SK-N-SH treated with all-trans-retinoic acid at 6 μM for 48 hours (cell line): ENCODE measurements at regions not wholly inside any gene's neighbourhood (a gene's known extent, or its start where the extent isn't known, plus 50 kb on each side); places are given as distances from the start of the nearest gene placed in this dataset.

ENCODE experiments used
- ATAC-seq: fragments of 200-7000 bp; cut with Tn5 transposase; 3 replicates; pipeline ENCODE4 v1.9.1; 2020; ENCODE audit warnings: mild to moderate bottlenecking, moderate library complexity
- ARNTL ChIP-seq: fragments of 450-650 bp; formaldehyde crosslinking; IDR thresholded peaks from 2 replicates; pipeline ENCODE4 v1.5.0; 2020; ENCODE audit warnings: low read depth, mild to moderate bottlenecking, moderate library complexity, borderline replicate concordance
- BACH2 ChIP-seq: fragments of 250-450 bp; sonication (Bioruptor Pico); IDR thresholded peaks from 2 replicates; pipeline ENCODE4 v1.9.0; 2021; ENCODE audit warnings: mild to moderate bottlenecking, borderline replicate concordance
- CSDC2 ChIP-seq: fragments of 250-450 bp; sonication (Bioruptor Pico); IDR thresholded peaks from 2 replicates; pipeline ENCODE4 v1.5.0; 2020; ENCODE audit warnings: mild to moderate bottlenecking, moderate library complexity
- ESRRG ChIP-seq: fragments of 250-450 bp; sonication (Bioruptor Pico); IDR thresholded peaks from 2 replicates; pipeline ENCODE4 v1.6.1; 2021; ENCODE audit warnings: mild to moderate bottlenecking
- GLIS3 ChIP-seq: fragments of 250-450 bp; sonication (Bioruptor Pico); IDR thresholded peaks from 2 replicates; pipeline ENCODE4 v1.5.0; 2020; ENCODE audit warnings: mild to moderate bottlenecking, moderate library complexity
- ISL1 ChIP-seq: fragments of 250-450 bp; sonication (Bioruptor Pico); IDR thresholded peaks from 2 replicates; pipeline ENCODE4 v2.1.2; 2022; ENCODE audit warnings: mild to moderate bottlenecking, moderate library complexity
- OSR1 ChIP-seq: fragments of 250-450 bp; sonication (Bioruptor Pico); IDR thresholded peaks from 2 replicates; pipeline ENCODE4 v1.8.0; 2022; ENCODE audit warnings: moderate library complexity, mild to moderate bottlenecking, inconsistent platforms
- PPARA ChIP-seq: fragments of 250-450 bp; sonication (Bioruptor Pico); IDR thresholded peaks from 2 replicates; pipeline ENCODE4 v1.5.0; 2020; ENCODE audit warnings: mild to moderate bottlenecking, borderline replicate concordance
- RARB ChIP-seq: fragments of 250-450 bp; sonication (Bioruptor Pico); IDR thresholded peaks from 2 replicates; pipeline ENCODE4 v1.8.0; 2021; ENCODE audit warnings: mild to moderate bottlenecking, moderate library complexity
- SNAI2 ChIP-seq: fragments of 250-450 bp; sonication (Bioruptor Pico); IDR thresholded peaks from 2 replicates; pipeline ENCODE4 v1.5.0; 2020; ENCODE audit warnings: mild to moderate bottlenecking, moderate library complexity
- TCF4 ChIP-seq: fragments of 250-450 bp; sonication (Bioruptor Pico); IDR thresholded peaks from 2 replicates; pipeline ENCODE4 v1.8.0; 2021; ENCODE audit warnings: mild to moderate bottlenecking, moderate library complexity, borderline replicate concordance
- TOX ChIP-seq: fragments of 250-450 bp; sonication (Bioruptor Pico); IDR thresholded peaks from 2 replicates; pipeline ENCODE4 v1.8.0; 2021; ENCODE audit warnings: mild to moderate bottlenecking, moderate library complexity, borderline replicate concordance
- ZC3H10 ChIP-seq: fragments of 250-450 bp; sonication (Bioruptor Pico); IDR thresholded peaks from 2 replicates; pipeline ENCODE4 v1.5.1; 2021; ENCODE audit warnings: mild to moderate bottlenecking, moderate library complexity
- ZFP3 ChIP-seq: fragments of 250-450 bp; sonication (Bioruptor Pico); IDR thresholded peaks from 2 replicates; pipeline ENCODE4 v1.5.0; 2020; ENCODE audit warnings: mild to moderate bottlenecking, moderate library complexity
- ZFP30 ChIP-seq: fragments of 450-650 bp; formaldehyde crosslinking; IDR thresholded peaks from 2 replicates; pipeline ENCODE4 v1.5.0; 2022; ENCODE audit warnings: mild to moderate bottlenecking, moderate library complexity
- ZNF565 ChIP-seq: fragments of 450-650 bp; formaldehyde crosslinking; conservative IDR thresholded peaks from 2 replicates; pipeline ENCODE4 v1.5.0; 2020; ENCODE audit warnings: low read depth, mild to moderate bottlenecking, moderate library complexity
- ZNF8 ChIP-seq: fragments of 450-650 bp; formaldehyde crosslinking; IDR thresholded peaks from 2 replicates; pipeline ENCODE4 v1.5.0; 2020; ENCODE audit warnings: mild to moderate bottlenecking, moderate library complexity
- TF ChIP-seq, protein P1 (sequence below): fragments of 250-450 bp; sonication (Bioruptor Pico); IDR thresholded peaks from 2 replicates; pipeline ENCODE4 v1.5.1; 2020; ENCODE audit warnings: low read depth, mild to moderate bottlenecking, moderate library complexity
- TF ChIP-seq, protein P2 (sequence below): fragments of 250-450 bp; sonication (Bioruptor Pico); IDR thresholded peaks from 2 replicates; pipeline ENCODE4 v1.5.1; 2021; ENCODE audit warnings: mild to moderate bottlenecking, moderate library complexity
- TF ChIP-seq, protein P3 (sequence below): fragments of 250-450 bp; sonication (Bioruptor Pico); IDR thresholded peaks from 2 replicates; pipeline ENCODE4 v1.8.0; 2020; ENCODE audit warnings: mild to moderate bottlenecking, moderate library complexity, borderline replicate concordance
- TF ChIP-seq, protein P4 (sequence below): fragments of 250-450 bp; sonication (Bioruptor Pico); IDR thresholded peaks from 2 replicates; pipeline ENCODE4 v1.5.0; 2020; ENCODE audit warnings: mild to moderate bottlenecking, moderate library complexity
- TF ChIP-seq, protein P5 (sequence below): fragments of 250-450 bp; sonication (Bioruptor Pico); IDR thresholded peaks from 2 replicates; pipeline ENCODE4 v1.8.0; 2021; ENCODE audit warnings: low read depth, mild to moderate bottlenecking, moderate library complexity, borderline replicate concordance

DNA sequence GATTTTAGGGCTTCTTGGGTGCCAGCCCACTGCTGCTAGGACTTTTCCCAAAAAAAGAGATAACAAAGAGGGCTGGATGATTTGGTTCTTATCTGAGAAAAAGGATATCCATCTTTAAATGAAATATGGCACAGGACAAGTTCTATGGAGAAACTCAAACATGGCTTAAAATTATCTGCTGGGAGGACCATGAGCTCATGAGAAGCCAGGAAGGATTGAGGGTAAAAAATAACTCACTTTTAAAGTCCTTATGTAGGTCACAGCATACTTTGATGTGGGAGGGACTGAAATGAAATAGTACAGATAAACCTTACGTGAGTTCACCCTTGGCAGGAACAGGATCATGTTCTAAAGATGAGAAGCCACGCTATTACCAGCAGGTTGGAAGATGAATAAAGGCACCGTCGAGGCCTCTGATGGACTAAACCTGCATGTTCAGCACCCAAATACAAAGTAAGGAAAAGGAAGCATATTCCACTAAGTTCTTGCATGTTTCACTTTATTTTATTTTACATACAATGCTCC, 369.2 kb upstream of the KLF6 start:
- TF ChIP-seq ESRRG (CRISPR knock-in tag) (no peak), GLIS3 (CRISPR knock-in tag) (no peak), OSR1 (CRISPR knock-in tag) (no peak), ZFP30 (CRISPR knock-in tag) (no peak), SNAI2 (CRISPR knock-in tag) (no peak), TOX (CRISPR knock-in tag) (no peak), ISL1 (CRISPR knock-in tag) (no peak), ZNF8 (no peak)
- TF ChIP-seq, protein P1, sequence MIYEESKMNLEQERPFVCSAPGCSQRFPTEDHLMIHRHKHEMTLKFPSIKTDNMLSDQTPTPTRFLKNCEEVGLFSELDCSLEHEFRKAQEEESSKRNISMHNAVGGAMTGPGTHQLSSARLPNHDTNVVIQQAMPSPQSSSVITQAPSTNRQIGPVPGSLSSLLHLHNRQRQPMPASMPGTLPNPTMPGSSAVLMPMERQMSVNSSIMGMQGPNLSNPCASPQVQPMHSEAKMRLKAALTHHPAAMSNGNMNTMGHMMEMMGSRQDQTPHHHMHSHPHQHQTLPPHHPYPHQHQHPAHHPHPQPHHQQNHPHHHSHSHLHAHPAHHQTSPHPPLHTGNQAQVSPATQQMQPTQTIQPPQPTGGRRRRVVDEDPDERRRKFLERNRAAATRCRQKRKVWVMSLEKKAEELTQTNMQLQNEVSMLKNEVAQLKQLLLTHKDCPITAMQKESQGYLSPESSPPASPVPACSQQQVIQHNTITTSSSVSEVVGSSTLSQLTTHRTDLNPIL (CRISPR knock-in tag) = no peak
- TF ChIP-seq, protein P2, sequence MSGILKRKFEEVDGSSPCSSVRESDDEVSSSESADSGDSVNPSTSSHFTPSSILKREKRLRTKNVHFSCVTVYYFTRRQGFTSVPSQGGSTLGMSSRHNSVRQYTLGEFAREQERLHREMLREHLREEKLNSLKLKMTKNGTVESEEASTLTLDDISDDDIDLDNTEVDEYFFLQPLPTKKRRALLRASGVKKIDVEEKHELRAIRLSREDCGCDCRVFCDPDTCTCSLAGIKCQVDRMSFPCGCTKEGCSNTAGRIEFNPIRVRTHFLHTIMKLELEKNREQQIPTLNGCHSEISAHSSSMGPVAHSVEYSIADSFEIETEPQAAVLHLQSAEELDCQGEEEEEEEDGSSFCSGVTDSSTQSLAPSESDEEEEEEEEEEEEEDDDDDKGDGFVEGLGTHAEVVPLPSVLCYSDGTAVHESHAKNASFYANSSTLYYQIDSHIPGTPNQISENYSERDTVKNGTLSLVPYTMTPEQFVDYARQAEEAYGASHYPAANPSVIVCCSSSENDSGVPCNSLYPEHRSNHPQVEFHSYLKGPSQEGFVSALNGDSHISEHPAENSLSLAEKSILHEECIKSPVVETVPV (CRISPR knock-in tag) = no peak
- TF ChIP-seq, protein P3, sequence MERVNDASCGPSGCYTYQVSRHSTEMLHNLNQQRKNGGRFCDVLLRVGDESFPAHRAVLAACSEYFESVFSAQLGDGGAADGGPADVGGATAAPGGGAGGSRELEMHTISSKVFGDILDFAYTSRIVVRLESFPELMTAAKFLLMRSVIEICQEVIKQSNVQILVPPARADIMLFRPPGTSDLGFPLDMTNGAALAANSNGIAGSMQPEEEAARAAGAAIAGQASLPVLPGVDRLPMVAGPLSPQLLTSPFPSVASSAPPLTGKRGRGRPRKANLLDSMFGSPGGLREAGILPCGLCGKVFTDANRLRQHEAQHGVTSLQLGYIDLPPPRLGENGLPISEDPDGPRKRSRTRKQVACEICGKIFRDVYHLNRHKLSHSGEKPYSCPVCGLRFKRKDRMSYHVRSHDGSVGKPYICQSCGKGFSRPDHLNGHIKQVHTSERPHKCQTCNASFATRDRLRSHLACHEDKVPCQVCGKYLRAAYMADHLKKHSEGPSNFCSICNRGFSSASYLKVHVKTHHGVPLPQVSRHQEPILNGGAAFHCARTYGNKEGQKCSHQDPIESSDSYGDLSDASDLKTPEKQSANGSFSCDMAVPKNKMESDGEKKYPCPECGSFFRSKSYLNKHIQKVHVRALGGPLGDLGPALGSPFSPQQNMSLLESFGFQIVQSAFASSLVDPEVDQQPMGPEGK = no peak
- TF ChIP-seq, protein P4, sequence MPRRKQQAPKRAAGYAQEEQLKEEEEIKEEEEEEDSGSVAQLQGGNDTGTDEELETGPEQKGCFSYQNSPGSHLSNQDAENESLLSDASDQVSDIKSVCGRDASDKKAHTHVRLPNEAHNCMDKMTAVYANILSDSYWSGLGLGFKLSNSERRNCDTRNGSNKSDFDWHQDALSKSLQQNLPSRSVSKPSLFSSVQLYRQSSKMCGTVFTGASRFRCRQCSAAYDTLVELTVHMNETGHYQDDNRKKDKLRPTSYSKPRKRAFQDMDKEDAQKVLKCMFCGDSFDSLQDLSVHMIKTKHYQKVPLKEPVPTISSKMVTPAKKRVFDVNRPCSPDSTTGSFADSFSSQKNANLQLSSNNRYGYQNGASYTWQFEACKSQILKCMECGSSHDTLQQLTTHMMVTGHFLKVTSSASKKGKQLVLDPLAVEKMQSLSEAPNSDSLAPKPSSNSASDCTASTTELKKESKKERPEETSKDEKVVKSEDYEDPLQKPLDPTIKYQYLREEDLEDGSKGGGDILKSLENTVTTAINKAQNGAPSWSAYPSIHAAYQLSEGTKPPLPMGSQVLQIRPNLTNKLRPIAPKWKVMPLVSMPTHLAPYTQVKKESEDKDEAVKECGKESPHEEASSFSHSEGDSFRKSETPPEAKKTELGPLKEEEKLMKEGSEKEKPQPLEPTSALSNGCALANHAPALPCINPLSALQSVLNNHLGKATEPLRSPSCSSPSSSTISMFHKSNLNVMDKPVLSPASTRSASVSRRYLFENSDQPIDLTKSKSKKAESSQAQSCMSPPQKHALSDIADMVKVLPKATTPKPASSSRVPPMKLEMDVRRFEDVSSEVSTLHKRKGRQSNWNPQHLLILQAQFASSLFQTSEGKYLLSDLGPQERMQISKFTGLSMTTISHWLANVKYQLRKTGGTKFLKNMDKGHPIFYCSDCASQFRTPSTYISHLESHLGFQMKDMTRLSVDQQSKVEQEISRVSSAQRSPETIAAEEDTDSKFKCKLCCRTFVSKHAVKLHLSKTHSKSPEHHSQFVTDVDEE (CRISPR knock-in tag) = no peak
- TF ChIP-seq, all 23 proteins: peak for 0
- no peak for ATAC-seq

DNA sequence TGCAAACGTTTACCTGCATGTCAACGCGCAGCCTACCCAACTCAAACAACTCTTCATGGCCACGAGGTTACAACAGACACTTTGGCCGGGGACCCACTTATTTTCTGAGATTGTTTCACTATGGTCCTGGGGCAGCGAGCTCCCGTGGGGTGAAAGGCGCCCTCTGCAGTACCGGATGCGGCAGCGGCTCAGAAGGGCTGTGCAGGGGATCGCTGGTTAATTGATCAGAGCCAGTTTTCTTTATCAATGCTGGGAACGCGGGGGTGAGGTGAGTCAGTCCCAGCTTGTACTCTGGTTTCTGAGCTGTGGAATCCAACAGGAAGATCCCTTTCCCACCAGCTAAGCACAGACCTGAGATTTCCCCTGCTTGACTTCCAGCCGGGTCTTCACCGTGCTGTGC, 366.5 kb upstream of the KLF6 start:
- ATAC-seq = no peak
- TF ChIP-seq ZC3H10 (no peak), ARNTL (CRISPR knock-in tag) (no peak), CSDC2 (CRISPR knock-in tag) (no peak), ZFP3 (no peak), ZNF565 (CRISPR knock-in tag) (no peak)
- TF ChIP-seq, protein P5, sequence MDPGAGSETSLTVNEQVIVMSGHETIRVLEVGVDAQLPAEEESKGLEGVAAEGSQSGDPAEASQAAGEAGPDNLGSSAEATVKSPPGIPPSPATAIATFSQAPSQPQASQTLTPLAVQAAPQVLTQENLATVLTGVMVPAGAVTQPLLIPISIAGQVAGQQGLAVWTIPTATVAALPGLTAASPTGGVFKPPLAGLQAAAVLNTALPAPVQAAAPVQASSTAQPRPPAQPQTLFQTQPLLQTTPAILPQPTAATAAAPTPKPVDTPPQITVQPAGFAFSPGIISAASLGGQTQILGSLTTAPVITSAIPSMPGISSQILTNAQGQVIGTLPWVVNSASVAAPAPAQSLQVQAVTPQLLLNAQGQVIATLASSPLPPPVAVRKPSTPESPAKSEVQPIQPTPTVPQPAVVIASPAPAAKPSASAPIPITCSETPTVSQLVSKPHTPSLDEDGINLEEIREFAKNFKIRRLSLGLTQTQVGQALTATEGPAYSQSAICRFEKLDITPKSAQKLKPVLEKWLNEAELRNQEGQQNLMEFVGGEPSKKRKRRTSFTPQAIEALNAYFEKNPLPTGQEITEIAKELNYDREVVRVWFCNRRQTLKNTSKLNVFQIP (CRISPR knock-in tag) = no peak

DNA sequence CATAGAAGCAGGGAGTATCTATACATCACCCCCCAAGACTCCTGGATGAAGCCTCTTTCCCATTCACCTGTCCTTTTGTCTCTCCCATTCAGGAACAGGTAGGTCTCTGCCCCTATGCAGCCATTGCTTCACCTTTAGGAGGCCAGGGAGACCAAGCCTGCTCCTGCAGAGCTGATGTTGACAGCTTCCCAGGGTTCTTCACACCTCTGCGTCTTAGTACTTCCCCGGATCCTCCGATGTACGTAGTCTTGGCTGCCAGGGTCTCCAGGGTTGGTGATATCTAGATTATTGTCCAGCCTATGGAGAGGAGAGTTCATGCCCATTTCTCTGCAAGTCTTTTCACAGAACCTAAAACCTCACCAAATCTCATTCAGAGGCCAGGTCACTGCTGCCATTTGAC, 365.7 kb upstream of the KLF6 start:
- ATAC-seq = no peak
- TF ChIP-seq OSR1 (CRISPR knock-in tag) = no peak
- TF ChIP-seq ZFP30 (CRISPR knock-in tag) = no peak
- TF ChIP-seq TOX (CRISPR knock-in tag) = no peak
- TF ChIP-seq ZFP3 = no peak
- TF ChIP-seq ESRRG (CRISPR knock-in tag) = no peak
- no peak for TF ChIP-seq ZNF565 (CRISPR knock-in tag)
- TF ChIP-seq, protein P5 (CRISPR knock-in tag) = no peak
- TF ChIP-seq TCF4 (CRISPR knock-in tag) = no peak
- no peak for TF ChIP-seq SNAI2 (CRISPR knock-in tag)
- TF ChIP-seq PPARA = no peak
- TF ChIP-seq RARB = no peak
- no peak for TF ChIP-seq BACH2 (CRISPR knock-in tag)
- TF ChIP-seq, protein P4 (CRISPR knock-in tag) = no peak
- TF ChIP-seq ISL1 (CRISPR knock-in tag) = no peak
- no peak for TF ChIP-seq GLIS3 (CRISPR knock-in tag)
- TF ChIP-seq, protein P1 (CRISPR knock-in tag) = no peak
